GM12878 (cell line): ENCODE measurements at regions not wholly inside any gene's neighbourhood (a gene's known extent, or its start where the extent isn't known, plus 50 kb on each side); places are given as distances from the start of the nearest gene placed in this dataset.

ENCODE experiments used
- ATAC-seq: fragments of 200-7000 bp; cut with Tn5 transposase; 3 replicates; pipeline ENCODE4 v1.9.1; 2020; ENCODE audit warnings: mild to moderate bottlenecking, moderate library complexity
- BruUV-seq: library from RNA; stranded (reverse); fragments of 400-500 nt; replicated peaks from 2 replicates; lab custom pipeline; 2021; lab: Mats Ljungman, UMichigan
- CTCF ChIA-PET: fragments of 300-600 bp; sonication (Branson Sonifier 250); formaldehyde crosslinking; extraction: SDS; loops from one replicate; lab custom pipeline; 2021; ENCODE audit warnings: inconsistent platforms; lab: Yijun Ruan, JAX
- POLR2A ChIA-PET: fragments of 350-600 bp; formaldehyde crosslinking; extraction: SDS; loops from one replicate; lab custom pipeline; 2021; ENCODE audit warnings: inconsistent platforms; lab: Charles Lee
- RAD21 ChIA-PET: fragments of 300-600 bp; sonication (Branson Sonifier 250); formaldehyde crosslinking; loops from one replicate; lab custom pipeline; 2023; ENCODE audit warnings: antibody characterized with exemption; ENCODE audit not compliant: unreplicated experiment; lab: Charles Lee
- SMC1A ChIA-PET: fragments of 300-600 bp; sonication (Branson Sonifier 250); formaldehyde crosslinking; loops from one replicate; lab custom pipeline; 2023; ENCODE audit not compliant: unreplicated experiment, uncharacterized antibody; lab: Charles Lee
- DNase-seq: peaks from one replicate; pipeline ENCODE4 v3.0.0-alpha.2; 2011; ENCODE audit warnings: low read depth, low spot score
- FAIRE-seq: peaks from 3 replicates; lab custom pipeline; 2011; peaks lifted over from hg19 to GRCh38; lab: Jason Lieb, UNC
- H2AFZ ChIP-seq: 2 replicates; pipeline ENCODE4 v1.6.0; 2011; ENCODE audit warnings: low read depth, low read length, control low read depth; ENCODE audit not compliant: control insufficient read depth
- H3K27ac ChIP-seq: 2 replicates; pipeline ENCODE4 v1.5.1; 2011; ENCODE audit warnings: control low read depth; ENCODE audit not compliant: control insufficient read depth, insufficient read depth
- H3K27me3 ChIP-seq, 2 experiments: replicated peaks in 1 of 2; 2 replicates each; pipeline versions ENCODE4 v1.6.0 to v1.6.1; 2011; ENCODE audit warnings: low read length in 1 of 2; ENCODE audit not compliant: control insufficient read depth in 2 of 2, insufficient read depth in 2 of 2
- H3K36me3 ChIP-seq, 2 experiments: 2 replicates each; pipeline ENCODE4 v1.5.1; 2011; ENCODE audit warnings: low read length in 1 of 2; ENCODE audit not compliant: control insufficient read depth in 2 of 2, insufficient read depth in 2 of 2
- H3K4me1 ChIP-seq: 2 replicates; pipeline ENCODE4 v1.6.1; 2011; ENCODE audit warnings: mild to moderate bottlenecking, low read length, moderate library complexity, mixed read lengths; ENCODE audit not compliant: control insufficient read depth, insufficient read depth
- H3K4me2 ChIP-seq: 2 replicates; pipeline ENCODE4 v1.6.0; 2011; ENCODE audit warnings: control low read depth; ENCODE audit not compliant: control insufficient read depth, insufficient read depth
- H3K4me3 ChIP-seq: fragments of 200-600 bp; sonication (generic); 2 replicates; pipeline ENCODE4 v1.5.1; 2016
- H3K79me2 ChIP-seq: 2 replicates; pipeline ENCODE4 v1.6.0; 2011; ENCODE audit warnings: low read length; ENCODE audit not compliant: control insufficient read depth, insufficient read depth
- H3K9ac ChIP-seq: 2 replicates; pipeline ENCODE4 v1.8.0; 2011; ENCODE audit warnings: low read length, control low read depth, mixed read lengths; ENCODE audit not compliant: control insufficient read depth, insufficient read depth
- H3K9me3 ChIP-seq: replicated peaks from 3 replicates; pipeline ENCODE4 v1.5.1; 2011; ENCODE audit warnings: mild to moderate bottlenecking, low read length; ENCODE audit not compliant: control insufficient read depth, insufficient read depth
- H4K20me1 ChIP-seq: 2 replicates; pipeline ENCODE4 v1.6.0; 2011; ENCODE audit not compliant: control insufficient read depth, insufficient read depth
- ATF3 ChIP-seq: IDR thresholded peaks from 2 replicates; pipeline ENCODE4 v1.6.1; 2011; ENCODE audit warnings: low read depth, mild to moderate bottlenecking, low read length, moderate library complexity, borderline replicate concordance; ENCODE audit errors: extremely low read depth
- CHD4 ChIP-seq: fragments of 200-600 bp; sonication (generic); IDR thresholded peaks from 2 replicates; pipeline ENCODE4 v1.6.1; 2016; ENCODE audit warnings: mild to moderate bottlenecking
- CTCF ChIP-seq, 3 experiments: IDR thresholded peaks in 2 of 3; conservative IDR thresholded peaks in 1 of 3; 2 replicates each; pipeline ENCODE4 v1.5.1; 2011; ENCODE audit warnings: low read depth in 3 of 3, low read length in 3 of 3, mild to moderate bottlenecking in 3 of 3, control low read depth in 2 of 3, moderate library complexity in 2 of 3, inconsistent platforms in 1 of 3, mixed read lengths in 1 of 3; ENCODE audit not compliant: control insufficient read depth in 2 of 3, insufficient read depth in 1 of 3; ENCODE audit errors: extremely low read depth in 1 of 3
- ETV6 ChIP-seq, 2 experiments: fragments of 450-650 bp in 1 of 2; IDR thresholded peaks in 1 of 2; conservative IDR thresholded peaks in 1 of 2; 2 replicates each; pipeline ENCODE4 v1.6.1; 2014; ENCODE audit warnings: antibody characterized with exemption in 1 of 2, borderline replicate concordance in 1 of 2, low read depth in 1 of 2, mild to moderate bottlenecking in 1 of 2, moderate library complexity in 1 of 2
- EZH2 ChIP-seq: IDR thresholded peaks from 2 replicates; pipeline ENCODE4 v1.6.1; 2012; ENCODE audit warnings: low read depth, mild to moderate bottlenecking, control low read depth, inconsistent platforms, low read length, borderline replicate concordance; ENCODE audit not compliant: control insufficient read depth
- HDAC2 ChIP-seq: fragments of 200-600 bp; sonication (generic); IDR thresholded peaks from 2 replicates; pipeline ENCODE4 v1.6.1; 2017
- NFYA ChIP-seq: IDR thresholded peaks from 2 replicates; pipeline ENCODE4 v1.6.1; 2011; ENCODE audit warnings: low read depth, mild to moderate bottlenecking, low read length, improper control_type of control experiment, borderline replicate concordance
- POLR2AphosphoS5 ChIP-seq: IDR thresholded peaks from 2 replicates; pipeline ENCODE4 v1.6.1; 2011; ENCODE audit warnings: mild to moderate bottlenecking, low read length, inconsistent platforms
- RAD21 ChIP-seq: IDR thresholded peaks from 2 replicates; pipeline ENCODE4 v1.6.1; 2011; ENCODE audit warnings: mild to moderate bottlenecking, low read depth, low read length, moderate library complexity; ENCODE audit not compliant: insufficient read depth
- RELB ChIP-seq: fragments of 450-650 bp; IDR thresholded peaks from 2 replicates; pipeline ENCODE4 v1.6.1; 2017; ENCODE audit warnings: low read depth, mild to moderate bottlenecking, moderate library complexity
- SIN3A ChIP-seq: IDR thresholded peaks from 2 replicates; pipeline ENCODE4 v1.6.1; 2012; ENCODE audit warnings: low read depth, low read length, improper control_type of control experiment
- SMAD1 ChIP-seq: fragments of 450-650 bp; IDR thresholded peaks from 2 replicates; pipeline ENCODE4 v1.6.1; 2018; ENCODE audit warnings: mild to moderate bottlenecking, low read depth; ENCODE audit not compliant: partially characterized antibody
- TAF1 ChIP-seq: IDR thresholded peaks from 2 replicates; pipeline ENCODE4 v1.6.1; 2011; ENCODE audit warnings: mild to moderate bottlenecking, low read depth, low read length, borderline replicate concordance
- ZNF592 ChIP-seq: fragments of 450-650 bp; IDR thresholded peaks from 2 replicates; pipeline ENCODE4 v1.6.1; 2017; ENCODE audit warnings: mild to moderate bottlenecking, moderate library complexity
- WGBS: methylation state at CpG from one replicate; pipeline ENCODE4 v1.1.6; 2016; ENCODE audit warnings: low lambda C conversion rate; ENCODE audit not compliant: insufficient replicate concordance, insufficient coverage; ENCODE audit errors: missing lambda C conversion rate; 5-methylcytosine and 5-hydroxymethylcytosine counted together
- in situ Hi-C: fragments of 300-500 bp; cut with MboI; formaldehyde crosslinking; loops from 9 replicates; pipeline ENCODE4 v1.14.3; 2018; ENCODE audit warnings: mixed read lengths
- intact Hi-C: fragments of 100-400 bp; cut with micrococcal nuclease; formaldehyde crosslinking; loops from one replicate; pipeline ENCODE4 v1.14.2; 2022; ENCODE audit not compliant: unreplicated experiment

- TF ChIP-seq ZNF592 (no peak), RAD21 (no peak), POLR2AphosphoS5 (no peak), SIN3A (no peak), ETV6 (conservative IDR thresholded peaks at IDR 0.05 in 1 of 2, IDR thresholded peaks at IDR 0.05 in 1 of 2; ENCODE audit: borderline replicate concordance in 1 of 2, low read depth in 1 of 2) (no peak), HDAC2 (no peak), NFYA (no peak), ATF3 (no peak)
Observed at GRCh38 chr2:142531377-142531776, 346.1 kb upstream of the KYNU start (continued).

- Histone ChIP-seq H3K4me3 (no peak overlapping the region), H3K9ac (no peak overlapping the region), H4K20me1 (no peaks in the 10 kb centered on the region), H3K4me2 (no peak overlapping the region), H3K9me3 (no peaks in the 10 kb centered on the region), H2AFZ (no peak overlapping the region), H3K27ac (no peak overlapping the region), H3K36me3 (no peaks in the 10 kb centered on the region), H3K27me3 (peaks cover 0 to 4% of the 10 kb centered on the region in 2 experiments; a peak in 1 of 4 replicates), H3K79me2 (no peaks in the 10 kb centered on the region), H3K4me1 (no peaks in the 10 kb centered on the region)
- 54% methylated on average over 3 of the region's 3 CpGs for WGBS
- ChIA-PET POLR2A (no interaction called here), SMC1A (no interaction called here), CTCF (no interaction called here), RAD21 (no interaction called here)
- DNase-seq (no peak), ATAC-seq (no peak), FAIRE-seq (no peak)
- in situ Hi-C loops = no loop called here
- no TSS peak for BruUV-seq
- intact Hi-C loops = no loop called here
- no peak for TF ChIP-seq CTCF (IDR thresholded peaks at IDR 0.05 in 2 of 3, conservative IDR thresholded peaks at IDR 0.05 in 1 of 3; ENCODE audit: control insufficient read depth in 2 of 3, extremely low read depth in 1 of 3, insufficient read depth in 1 of 3, low read depth in 3 of 3, low read length in 3 of 3)
- no peak for TF ChIP-seq RELB
- no peak for TF ChIP-seq SMAD1
- TF ChIP-seq TAF1 = no peak
- TF ChIP-seq CHD4 = no peak
- no peak for TF ChIP-seq EZH2
- no peak for TF ChIP-seq ETV6 (conservative IDR thresholded peaks at IDR 0.05 in 1 of 2, IDR thresholded peaks at IDR 0.05 in 1 of 2; ENCODE audit: borderline replicate concordance in 1 of 2, low read depth in 1 of 2)
Observed at GRCh38 chr2:142525720-142526119, 351.7 kb upstream of the KYNU start.
